ENCODE measurements at regions not wholly inside any gene's neighbourhood (a gene's known extent, or its start where the extent isn't known, plus 50 kb on each side); places are given as distances from the start of the nearest gene placed in this dataset.

GRCh38 chr3:150073513-150073912 lies 102.8 kb upstream of the PFN2 start:
- H3K9me3 ChIP-seq (ENCODE audit: insufficient read depth, low read depth, low read length): peaks cover 18% of the 10 kb centered on the region
- no peaks in the 10 kb centered on the region for H3K27me3 ChIP-seq (ENCODE audit: insufficient read depth, low read length)
- WGBS: 60% methylated on average over 1 of the region's 1 CpG
- no peak overlapping the region for H3K27ac ChIP-seq (ENCODE audit: low read depth, low read length)
- H3K4me3 ChIP-seq (ENCODE audit: low read length): no peak overlapping the region
- H3K9ac ChIP-seq (ENCODE audit: low read depth, low read length): no peak overlapping the region
- no peaks in the 10 kb centered on the region for H3K36me3 ChIP-seq (ENCODE audit: insufficient read depth, low read length)
- peaks cover 11% of the 10 kb centered on the region; the same call in 1 of the 2 replicates for H3K4me1 ChIP-seq (ENCODE audit: insufficient read depth, low read length)

- no peak overlapping the region for H3K27ac ChIP-seq (ENCODE audit: low read depth, low read length)
- WGBS: 77% methylated on average over 2 of the region's 2 CpGs
- H3K4me3 ChIP-seq (ENCODE audit: low read length): no peak overlapping the region
- H3K9ac ChIP-seq (ENCODE audit: low read depth, low read length): no peak overlapping the region
- no peaks in the 10 kb centered on the region for H3K27me3 ChIP-seq (ENCODE audit: insufficient read depth, low read length)
- peaks cover 18% of the 10 kb centered on the region for H3K9me3 ChIP-seq (ENCODE audit: insufficient read depth, low read depth, low read length)
- peaks cover 11% of the 10 kb centered on the region; the same call in 1 of the 2 replicates for H3K4me1 ChIP-seq (ENCODE audit: insufficient read depth, low read length)
- no peaks in the 10 kb centered on the region for H3K36me3 ChIP-seq (ENCODE audit: insufficient read depth, low read length)
Measured at GRCh38 chr3:150073031-150073430, 102.3 kb upstream of the PFN2 start.

- peaks cover 11% of the 10 kb centered on the region; the same call in 1 of the 2 replicates for H3K4me1 ChIP-seq (ENCODE audit: insufficient read depth, low read length)
- no peak overlapping the region for H3K4me3 ChIP-seq (ENCODE audit: low read length)
- no peak overlapping the region for H3K9ac ChIP-seq (ENCODE audit: low read depth, low read length)
Measured at GRCh38 chr3:150072576-150072975, 101.9 kb upstream of the PFN2 start.

GRCh38 chr3:150070271-150070670 lies 99.6 kb upstream of the PFN2 start:
- Histone ChIP-seq H3K27ac (ENCODE audit: low read depth, low read length) (no peak overlapping the region), H3K9ac (ENCODE audit: low read depth, low read length) (no peak overlapping the region), H3K4me1 (ENCODE audit: insufficient read depth, low read length) (peaks cover 11% of the 10 kb centered on the region; the same call in 1 of the 2 replicates), H3K36me3 (ENCODE audit: insufficient read depth, low read length) (no peaks in the 10 kb centered on the region), H3K4me3 (ENCODE audit: low read length) (no peak overlapping the region), H3K27me3 (ENCODE audit: insufficient read depth, low read length) (no peaks in the 10 kb centered on the region), H3K9me3 (ENCODE audit: insufficient read depth, low read depth, low read length) (no peaks in the 10 kb centered on the region)
- WGBS: 92% methylated on average over 4 of the region's 4 CpGs

More at GRCh38 chr3:150072576-150072975, 101.9 kb upstream of the PFN2 start:
- Histone ChIP-seq H3K9me3 (ENCODE audit: insufficient read depth, low read depth, low read length) (peaks cover 18% of the 10 kb centered on the region), H3K27me3 (ENCODE audit: insufficient read depth, low read length) (no peaks in the 10 kb centered on the region), H3K36me3 (ENCODE audit: insufficient read depth, low read length) (no peaks in the 10 kb centered on the region), H3K27ac (ENCODE audit: low read depth, low read length) (no peak overlapping the region)
- 89% methylated on average over 6 of the region's 6 CpGs for WGBS

- 86% methylated on average over 1 of the region's 1 CpG for WGBS
- Histone ChIP-seq H3K27me3 (ENCODE audit: insufficient read depth, low read length) (no peaks in the 10 kb centered on the region), H3K27ac (ENCODE audit: low read depth, low read length) (no peak overlapping the region)
Measured at GRCh38 chr3:150069633-150070032, 98.9 kb upstream of the PFN2 start.

GRCh38 chr3:150069154-150069527 lies 98.4 kb upstream of the PFN2 start:
- H3K9ac ChIP-seq (ENCODE audit: low read depth, low read length): no peak overlapping the region
- no peak overlapping the region for H3K27ac ChIP-seq (ENCODE audit: low read depth, low read length)
- no peaks in the 10 kb centered on the region for H3K9me3 ChIP-seq (ENCODE audit: insufficient read depth, low read depth, low read length)
- WGBS: 94% methylated on average over 1 of the region's 1 CpG
- no peak overlapping the region for H3K4me3 ChIP-seq (ENCODE audit: low read length)
- peaks cover 11% of the 10 kb centered on the region; the same call in 1 of the 2 replicates for H3K4me1 ChIP-seq (ENCODE audit: insufficient read depth, low read length)
- H3K27me3 ChIP-seq (ENCODE audit: insufficient read depth, low read length): no peaks in the 10 kb centered on the region
- no peaks in the 10 kb centered on the region for H3K36me3 ChIP-seq (ENCODE audit: insufficient read depth, low read length)

More at GRCh38 chr3:150069633-150070032, 98.9 kb upstream of the PFN2 start:
- Histone ChIP-seq H3K36me3 (ENCODE audit: insufficient read depth, low read length) (no peaks in the 10 kb centered on the region), H3K4me1 (ENCODE audit: insufficient read depth, low read length) (peaks cover 11% of the 10 kb centered on the region; the same call in 1 of the 2 replicates), H3K9me3 (ENCODE audit: insufficient read depth, low read depth, low read length) (no peaks in the 10 kb centered on the region), H3K9ac (ENCODE audit: low read depth, low read length) (no peak overlapping the region), H3K4me3 (ENCODE audit: low read length) (no peak overlapping the region)

GRCh38 chr3:150068440-150069153 lies 97.9 kb upstream of the PFN2 start:
- Histone ChIP-seq H3K4me3 (ENCODE audit: low read length) (no peak overlapping the region), H3K9ac (ENCODE audit: low read depth, low read length) (no peak overlapping the region), H3K36me3 (ENCODE audit: insufficient read depth, low read length) (no peaks in the 10 kb centered on the region), H3K27ac (ENCODE audit: low read depth, low read length) (no peak overlapping the region), H3K4me1 (ENCODE audit: insufficient read depth, low read length) (peaks cover 9% of the 10 kb centered on the region; the same call in 1 of the 2 replicates), H3K9me3 (ENCODE audit: insufficient read depth, low read depth, low read length) (no peaks in the 10 kb centered on the region), H3K27me3 (ENCODE audit: insufficient read depth, low read length) (no peaks in the 10 kb centered on the region)
- 88% methylated on average over 7 of the region's 7 CpGs for whole genome bisulfite sequencing

- Histone ChIP-seq H3K36me3 (ENCODE audit: insufficient read depth, low read length) (no peaks in the 10 kb centered on the region), H3K9me3 (ENCODE audit: insufficient read depth, low read depth, low read length) (no peaks in the 10 kb centered on the region), H3K27me3 (ENCODE audit: insufficient read depth, low read length) (no peaks in the 10 kb centered on the region), H3K4me3 (ENCODE audit: low read length) (no peak overlapping the region), H3K27ac (ENCODE audit: low read depth, low read length) (no peak overlapping the region), H3K4me1 (ENCODE audit: insufficient read depth, low read length) (no peaks in the 10 kb centered on the region), H3K9ac (ENCODE audit: low read depth, low read length) (no peak overlapping the region)
- WGBS: 81% methylated on average over 3 of the region's 3 CpGs
Measured at GRCh38 chr3:150067561-150067960, 96.9 kb upstream of the PFN2 start.

GRCh38 chr3:150064971-150065370 lies 94.3 kb upstream of the PFN2 start:
- Histone ChIP-seq H3K4me3 (ENCODE audit: low read length) (no peak overlapping the region), H3K4me1 (ENCODE audit: insufficient read depth, low read length) (peaks cover 9% of the 10 kb centered on the region; the same call in 1 of the 2 replicates), H3K36me3 (ENCODE audit: insufficient read depth, low read length) (no peaks in the 10 kb centered on the region), H3K9me3 (ENCODE audit: insufficient read depth, low read depth, low read length) (no peaks in the 10 kb centered on the region), H3K27me3 (ENCODE audit: insufficient read depth, low read length) (no peaks in the 10 kb centered on the region), H3K9ac (ENCODE audit: low read depth, low read length) (no peak overlapping the region), H3K27ac (ENCODE audit: low read depth, low read length) (no peak overlapping the region)
- 100% methylated on average over 2 of the region's 2 CpGs for WGBS

GRCh38 chr3:150063237-150063636 lies 92.5 kb upstream of the PFN2 start:
- H3K27me3 ChIP-seq (ENCODE audit: insufficient read depth, low read length): no peaks in the 10 kb centered on the region
- H3K27ac ChIP-seq (ENCODE audit: low read depth, low read length): no peak overlapping the region
- no peaks in the 10 kb centered on the region for H3K36me3 ChIP-seq (ENCODE audit: insufficient read depth, low read length)
- no peaks in the 10 kb centered on the region for H3K9me3 ChIP-seq (ENCODE audit: insufficient read depth, low read depth, low read length)
- H3K4me3 ChIP-seq (ENCODE audit: low read length): no peak overlapping the region
- peaks cover 16% of the 10 kb centered on the region; the same call in 1 of the 2 replicates for H3K4me1 ChIP-seq (ENCODE audit: insufficient read depth, low read length)
- WGBS: 96% methylated on average over 1 of the region's 1 CpG
- no peak overlapping the region for H3K9ac ChIP-seq (ENCODE audit: low read depth, low read length)

GRCh38 chr3:150062492-150062891 lies 91.8 kb upstream of the PFN2 start:
- no peaks in the 10 kb centered on the region for H3K27me3 ChIP-seq (ENCODE audit: insufficient read depth, low read length)
- H3K9me3 ChIP-seq (ENCODE audit: insufficient read depth, low read depth, low read length): no peaks in the 10 kb centered on the region
- no peaks in the 10 kb centered on the region for H3K36me3 ChIP-seq (ENCODE audit: insufficient read depth, low read length)
- H3K9ac ChIP-seq (ENCODE audit: low read depth, low read length): no peak overlapping the region
- H3K27ac ChIP-seq (ENCODE audit: low read depth, low read length): no peak overlapping the region
- no peak overlapping the region for H3K4me3 ChIP-seq (ENCODE audit: low read length)
- WGBS: 77% methylated on average over 6 of the region's 6 CpGs
- H3K4me1 ChIP-seq (ENCODE audit: insufficient read depth, low read length): peaks cover 16% of the 10 kb centered on the region; the same call in 1 of the 2 replicates

All from HUES64 (cell line).